ENCODE measurements at regions not wholly inside any gene's neighbourhood (a gene's known extent, or its start where the extent isn't known, plus 50 kb on each side); places are given as distances from the start of the nearest gene placed in this dataset.

DNA sequence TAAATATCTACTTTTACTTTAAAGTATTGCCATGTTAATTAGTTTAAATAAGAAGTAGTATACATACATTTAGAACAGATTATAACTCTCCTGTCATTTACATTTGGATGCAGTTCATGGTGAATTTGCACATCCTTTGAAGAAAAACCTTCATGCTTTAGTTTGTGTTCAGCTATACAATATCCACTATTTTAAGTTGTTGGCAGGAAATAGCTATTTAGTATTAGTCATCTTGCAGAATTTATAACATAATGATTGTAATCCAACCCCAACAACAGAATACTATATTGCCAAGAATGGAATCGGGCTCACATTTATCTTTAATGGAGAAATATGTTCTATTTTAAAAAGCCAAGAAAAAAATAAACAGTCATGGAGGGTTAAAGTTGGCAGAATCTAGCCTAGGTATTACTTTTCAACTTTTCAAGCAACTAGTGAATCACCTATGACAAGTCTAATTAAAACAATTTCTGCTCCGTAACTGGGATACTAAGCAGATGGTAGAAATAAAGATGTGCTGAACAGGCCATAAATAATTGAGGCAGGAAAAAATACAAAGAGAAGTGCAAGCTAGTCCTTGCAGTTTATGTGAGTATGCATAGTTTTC lies 1170.6 kb upstream of the NUDT12 start:
- no peak overlapping the region for H3K4me2 ChIP-seq (ENCODE audit: insufficient read depth, low read length)
- H3K9me3 ChIP-seq (replicated peaks; ENCODE audit: control insufficient read depth, insufficient read depth, low read length), result no peaks in the 10 kb centered on the region
- no peak overlapping the region for H3K27ac ChIP-seq (ENCODE audit: insufficient read depth, low read depth, low read length)
- H3K9ac ChIP-seq (replicated peaks; ENCODE audit: extremely low read depth, insufficient read depth, low read length), result no peak overlapping the region
- intact Hi-C loops (cut with micrococcal nuclease) (no loop called here), dilution Hi-C loops (cut with MboI; ENCODE audit: extremely low pct_ligation_motif_present, low sequenced_read_pairs) (no loop called here)
- no TSS peak for BruUV-seq (replicated peaks)
- H3K79me2 ChIP-seq (ENCODE audit: control insufficient read depth, insufficient read depth, low read length), result no peaks in the 10 kb centered on the region
- no peaks in the 10 kb centered on the region for H3K36me3 ChIP-seq (ENCODE audit: control insufficient read depth in 2 of 2, extremely low read depth in 1 of 2, insufficient read depth in 2 of 2, low read length in 2 of 2)
- H3K9me1 ChIP-seq (replicated peaks; ENCODE audit: control insufficient read depth, extremely low read depth, insufficient read depth, low read length), result no peaks in the 10 kb centered on the region
- H2AFZ ChIP-seq (ENCODE audit: low read depth, low read length), result no peak overlapping the region
- no peaks in the 10 kb centered on the region for H3K27me3 ChIP-seq (ENCODE audit: control insufficient read depth in 2 of 2, insufficient read depth in 2 of 2, low read length in 2 of 2)
- DNase-seq (ENCODE audit: low read depth, low spot score) (no peak), FAIRE-seq (no peak)
- no peaks in the 10 kb centered on the region for H3K4me1 ChIP-seq (ENCODE audit: control insufficient read depth, extremely low read depth, insufficient read depth, low read length)
- TF ChIP-seq GATA2 (IDR thresholded peaks at IDR 0.05; ENCODE audit: insufficient read depth, insufficient read length, low read depth, low read length) (no peak), FOS (IDR thresholded peaks at IDR 0.05; ENCODE audit: borderline replicate concordance, insufficient read depth, low read length) (no peak), EZH2 (IDR thresholded peaks at IDR 0.05; ENCODE audit: borderline replicate concordance, low read depth, low read length, severe bottlenecking) (no peak), MYC (IDR thresholded peaks at IDR 0.05; ENCODE audit: low read depth, low read length) (no peak), POLR2A (IDR thresholded peaks at IDR 0.05; ENCODE audit: low read depth, low read length) (no peak), JUN (IDR thresholded peaks at IDR 0.05; ENCODE audit: borderline replicate concordance, insufficient read depth, insufficient read length, low read depth) (no peak), POLR2AphosphoS5 (IDR thresholded peaks at IDR 0.05; ENCODE audit: insufficient read depth, low read depth, low read length) (no peak)
- TF ChIP-seq, protein P1, sequence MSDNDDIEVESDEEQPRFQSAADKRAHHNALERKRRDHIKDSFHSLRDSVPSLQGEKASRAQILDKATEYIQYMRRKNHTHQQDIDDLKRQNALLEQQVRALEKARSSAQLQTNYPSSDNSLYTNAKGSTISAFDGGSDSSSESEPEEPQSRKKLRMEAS (IDR thresholded peaks at IDR 0.05; ENCODE audit: insufficient read depth, insufficient read length), result no peak
- TF ChIP-seq, protein P2, sequence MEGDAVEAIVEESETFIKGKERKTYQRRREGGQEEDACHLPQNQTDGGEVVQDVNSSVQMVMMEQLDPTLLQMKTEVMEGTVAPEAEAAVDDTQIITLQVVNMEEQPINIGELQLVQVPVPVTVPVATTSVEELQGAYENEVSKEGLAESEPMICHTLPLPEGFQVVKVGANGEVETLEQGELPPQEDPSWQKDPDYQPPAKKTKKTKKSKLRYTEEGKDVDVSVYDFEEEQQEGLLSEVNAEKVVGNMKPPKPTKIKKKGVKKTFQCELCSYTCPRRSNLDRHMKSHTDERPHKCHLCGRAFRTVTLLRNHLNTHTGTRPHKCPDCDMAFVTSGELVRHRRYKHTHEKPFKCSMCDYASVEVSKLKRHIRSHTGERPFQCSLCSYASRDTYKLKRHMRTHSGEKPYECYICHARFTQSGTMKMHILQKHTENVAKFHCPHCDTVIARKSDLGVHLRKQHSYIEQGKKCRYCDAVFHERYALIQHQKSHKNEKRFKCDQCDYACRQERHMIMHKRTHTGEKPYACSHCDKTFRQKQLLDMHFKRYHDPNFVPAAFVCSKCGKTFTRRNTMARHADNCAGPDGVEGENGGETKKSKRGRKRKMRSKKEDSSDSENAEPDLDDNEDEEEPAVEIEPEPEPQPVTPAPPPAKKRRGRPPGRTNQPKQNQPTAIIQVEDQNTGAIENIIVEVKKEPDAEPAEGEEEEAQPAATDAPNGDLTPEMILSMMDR (IDR thresholded peaks at IDR 0.05; ENCODE audit: extremely low read depth in 1 of 2, insufficient read depth in 1 of 2, low read depth in 1 of 2, low read length in 2 of 2), result no peak
- no peak overlapping the region for H3K4me3 ChIP-seq (replicated peaks in 1 of 3; ENCODE audit: insufficient read depth in 1 of 3, low read depth in 1 of 3, low read length in 3 of 3)
- ChIA-PET CTCF (no interaction called here), POLR2A (no interaction called here)
- H4K20me1 ChIP-seq (replicated peaks; ENCODE audit: control insufficient read depth, extremely low read depth, insufficient read depth, low read length), result no peaks in the 10 kb centered on the region

All from endothelial cell of umbilical vein (primary cell).